IMR-90 (cell line): ENCODE measurements at regions not wholly inside any gene's neighbourhood (a gene's known extent, or its start where the extent isn't known, plus 50 kb on each side); places are given as distances from the start of the nearest gene placed in this dataset.

Source experiments
- BHLHE40 ChIP-seq: fragments of 150-350 bp; IDR thresholded peaks from 2 replicates; pipeline ENCODE4 v1.6.1; 2016; ENCODE audit warnings: mild to moderate bottlenecking, low read depth, low read length
- ELK1 ChIP-seq: fragments of 150-350 bp; IDR thresholded peaks from 2 replicates; pipeline ENCODE4 v1.6.1; 2016; ENCODE audit warnings: low read depth, mild to moderate bottlenecking, low read length, moderate library complexity, borderline replicate concordance
- FOS ChIP-seq: fragments of 150-350 bp; IDR thresholded peaks from 2 replicates; pipeline ENCODE4 v1.6.1; 2016; ENCODE audit warnings: low read depth, low read length
- POLR2A ChIP-seq: IDR thresholded peaks from 2 replicates; pipeline ENCODE4 v1.6.1; 2012; ENCODE audit warnings: mild to moderate bottlenecking, low read depth, low read length
- RAD21 ChIP-seq: IDR thresholded peaks from 2 replicates; pipeline ENCODE4 v1.6.1; 2012; ENCODE audit warnings: low read length, improper control_type of control experiment
- RFX5 ChIP-seq: IDR thresholded peaks from 2 replicates; pipeline ENCODE4 v1.8.0; 2012; ENCODE audit warnings: low read depth, mild to moderate bottlenecking, low read length, moderate library complexity
- SMC3 ChIP-seq: fragments of 150-350 bp; IDR thresholded peaks from 2 replicates; pipeline ENCODE4 v1.6.1; 2016; ENCODE audit warnings: low read depth, mild to moderate bottlenecking, antibody characterized with exemption, low read length, moderate library complexity
- TF ChIP-seq, protein P1 (sequence below): conservative IDR thresholded peaks from 2 replicates; pipeline ENCODE4 v1.5.1; 2012; ENCODE audit warnings: mild to moderate bottlenecking, low read depth, low read length, improper control_type of control experiment
- TF ChIP-seq, protein P2 (sequence below): fragments of 150-350 bp; IDR thresholded peaks from 2 replicates; pipeline ENCODE4 v1.6.1; 2017; ENCODE audit warnings: mild to moderate bottlenecking, antibody characterized with exemption, low read length, low read depth

DNA sequence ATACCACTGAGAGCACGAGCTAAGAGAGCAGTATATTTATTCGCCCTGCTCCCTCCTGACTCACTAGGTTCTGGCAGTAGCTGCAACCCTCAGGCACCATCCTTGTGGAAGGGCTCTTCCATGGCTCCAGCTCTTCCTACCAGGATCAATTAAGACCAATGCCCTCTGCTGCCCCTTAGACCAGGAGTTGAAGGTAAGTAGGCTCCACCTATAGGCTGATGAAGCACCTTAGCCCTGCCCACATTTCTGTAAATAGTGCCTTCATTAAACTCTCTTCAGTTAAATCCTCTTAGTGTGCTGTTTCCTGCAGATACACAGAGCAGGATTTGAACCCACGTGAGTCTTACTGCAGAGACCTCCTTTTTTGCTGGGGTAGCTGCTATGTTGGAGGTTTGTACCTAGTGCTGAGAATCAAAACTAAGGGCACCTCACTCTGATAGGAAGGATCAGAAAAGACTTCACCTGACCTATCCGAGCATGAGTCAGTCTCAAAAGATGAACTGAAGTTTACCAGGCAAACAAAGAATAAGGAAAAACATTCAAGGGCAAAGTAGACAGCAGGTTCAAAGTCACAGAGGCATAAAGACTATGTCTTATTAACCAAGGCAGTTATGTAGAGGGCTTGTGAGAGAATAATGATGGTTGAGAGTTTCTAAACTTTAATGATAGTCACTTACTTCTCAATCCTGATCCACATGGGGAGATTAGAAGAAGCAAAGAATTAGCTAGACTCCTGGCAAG lies 56.9 kb upstream of the BEND6 start:
- TF ChIP-seq, protein P1, sequence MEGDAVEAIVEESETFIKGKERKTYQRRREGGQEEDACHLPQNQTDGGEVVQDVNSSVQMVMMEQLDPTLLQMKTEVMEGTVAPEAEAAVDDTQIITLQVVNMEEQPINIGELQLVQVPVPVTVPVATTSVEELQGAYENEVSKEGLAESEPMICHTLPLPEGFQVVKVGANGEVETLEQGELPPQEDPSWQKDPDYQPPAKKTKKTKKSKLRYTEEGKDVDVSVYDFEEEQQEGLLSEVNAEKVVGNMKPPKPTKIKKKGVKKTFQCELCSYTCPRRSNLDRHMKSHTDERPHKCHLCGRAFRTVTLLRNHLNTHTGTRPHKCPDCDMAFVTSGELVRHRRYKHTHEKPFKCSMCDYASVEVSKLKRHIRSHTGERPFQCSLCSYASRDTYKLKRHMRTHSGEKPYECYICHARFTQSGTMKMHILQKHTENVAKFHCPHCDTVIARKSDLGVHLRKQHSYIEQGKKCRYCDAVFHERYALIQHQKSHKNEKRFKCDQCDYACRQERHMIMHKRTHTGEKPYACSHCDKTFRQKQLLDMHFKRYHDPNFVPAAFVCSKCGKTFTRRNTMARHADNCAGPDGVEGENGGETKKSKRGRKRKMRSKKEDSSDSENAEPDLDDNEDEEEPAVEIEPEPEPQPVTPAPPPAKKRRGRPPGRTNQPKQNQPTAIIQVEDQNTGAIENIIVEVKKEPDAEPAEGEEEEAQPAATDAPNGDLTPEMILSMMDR: no peak
- TF ChIP-seq POLR2A: no peak
- no peak for TF ChIP-seq RAD21
- TF ChIP-seq ELK1: no peak
- TF ChIP-seq FOS: no peak
- TF ChIP-seq RFX5: no peak
- TF ChIP-seq, protein P2, sequence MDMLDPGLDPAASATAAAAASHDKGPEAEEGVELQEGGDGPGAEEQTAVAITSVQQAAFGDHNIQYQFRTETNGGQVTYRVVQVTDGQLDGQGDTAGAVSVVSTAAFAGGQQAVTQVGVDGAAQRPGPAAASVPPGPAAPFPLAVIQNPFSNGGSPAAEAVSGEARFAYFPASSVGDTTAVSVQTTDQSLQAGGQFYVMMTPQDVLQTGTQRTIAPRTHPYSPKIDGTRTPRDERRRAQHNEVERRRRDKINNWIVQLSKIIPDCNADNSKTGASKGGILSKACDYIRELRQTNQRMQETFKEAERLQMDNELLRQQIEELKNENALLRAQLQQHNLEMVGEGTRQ: no peak
- no peak for TF ChIP-seq BHLHE40
- TF ChIP-seq SMC3: no peak
